HepG2 (cell line): ENCODE measurements at regions not wholly inside any gene's neighbourhood (a gene's known extent, or its start where the extent isn't known, plus 50 kb on each side); places are given as distances from the start of the nearest gene placed in this dataset.

Experiments
- ATAC-seq: fragments of 200-7000 bp; cut with Tn5 transposase; 3 replicates; pipeline ENCODE4 v1.9.1; 2020; ENCODE audit warnings: mild to moderate bottlenecking, moderate library complexity
- BruUV-seq: library from RNA; stranded (reverse); fragments of 400-500 nt; replicated peaks from 2 replicates; lab custom pipeline; 2021; lab: Mats Ljungman, UMichigan
- CTCF ChIA-PET: fragments of 300-600 bp; formaldehyde crosslinking; extraction: SDS; loops from one replicate; lab custom pipeline; 2021; ENCODE audit warnings: low total read pairs, inconsistent platforms, low intra/inter-chr PET ratio; lab: Yijun Ruan, JAX
- POLR2A ChIA-PET: fragments of 350-600 bp; sonication (Branson Sonifier 250); formaldehyde crosslinking; loops from one replicate; lab custom pipeline; 2020; ENCODE audit warnings: antibody characterized with exemption, inconsistent platforms; lab: Yijun Ruan, JAX
- DNase-seq: peaks from one replicate; pipeline ENCODE4 v3.0.0-alpha.2; 2015; ENCODE audit warnings: low spot score
- FAIRE-seq: peaks from 3 replicates; lab custom pipeline; 2011; peaks lifted over from hg19 to GRCh38; lab: Jason Lieb, UNC
- H2AFZ ChIP-seq: one replicate; pipeline ENCODE4 v1.6.1; 2011; ENCODE audit warnings: low read length, inconsistent platforms
- H3K27ac ChIP-seq: fragments of 300-600 bp; 3 replicates; pipeline ENCODE4 v1.8.0; 2011; ENCODE audit warnings: mixed run types, mild to moderate bottlenecking, mixed read lengths, low read length, inconsistent platforms; ENCODE audit not compliant: insufficient read depth; ENCODE audit errors: extremely low read length
- H3K27me3 ChIP-seq, 2 experiments: fragments of 200-600 bp in 1 of 2; 2 replicates in 1 of 2; 3 replicates in 1 of 2; pipeline versions ENCODE4 v1.6.0 to v1.8.0; 2011; ENCODE audit warnings: low read length in 2 of 2, mild to moderate bottlenecking in 2 of 2, moderate library complexity in 2 of 2, inconsistent platforms in 1 of 2; ENCODE audit not compliant: insufficient read depth in 2 of 2, control insufficient read depth in 1 of 2
- H3K36me3 ChIP-seq, 2 experiments: fragments of 200-600 bp in 1 of 2; replicated peaks in 1 of 2; 2 replicates in 1 of 2; 3 replicates in 1 of 2; pipeline versions ENCODE4 v1.5.1 to v1.8.0; 2011; ENCODE audit warnings: low read length in 2 of 2, inconsistent platforms in 1 of 2; ENCODE audit not compliant: insufficient read depth in 2 of 2, control insufficient read depth in 1 of 2
- H3K4me1 ChIP-seq: 2 replicates; pipeline ENCODE4 v1.5.1; 2012; ENCODE audit warnings: low read length, inconsistent platforms; ENCODE audit not compliant: insufficient read depth
- H3K4me2 ChIP-seq: 2 replicates; pipeline ENCODE4 v1.6.0; 2011; ENCODE audit warnings: low read depth, low read length, inconsistent platforms
- H3K4me3 ChIP-seq, 3 experiments: fragments of 200-600 bp in 1 of 3; sonication (generic), shearing (Covaris generic) in 1 of 3; replicated peaks in 1 of 3; 2 replicates each; pipeline ENCODE4 v1.5.1; 2011 to 2016; ENCODE audit warnings: low read length in 3 of 3, inconsistent platforms in 2 of 3, low read depth in 2 of 3, mild to moderate bottlenecking in 2 of 3, control low read depth in 1 of 3, mixed read lengths in 1 of 3; ENCODE audit not compliant: insufficient read depth in 1 of 3
- H3K79me2 ChIP-seq: one replicate; pipeline ENCODE4 v1.6.1; 2011; ENCODE audit warnings: low read length, inconsistent platforms; ENCODE audit not compliant: insufficient read depth
- H3K9ac ChIP-seq: 2 replicates; pipeline ENCODE4 v1.6.0; 2011; ENCODE audit warnings: mild to moderate bottlenecking, low read depth, low read length, inconsistent platforms; ENCODE audit not compliant: insufficient read depth
- H3K9me3 ChIP-seq: 2 replicates; pipeline ENCODE4 v1.5.1; 2012; ENCODE audit warnings: mild to moderate bottlenecking, low read length
- H4K20me1 ChIP-seq: 2 replicates; pipeline ENCODE4 v1.6.0; 2011; ENCODE audit warnings: inconsistent platforms, mild to moderate bottlenecking, low read length, moderate library complexity; ENCODE audit not compliant: insufficient read depth
- AGO2 ChIP-seq: fragments of 200-400 bp; formaldehyde crosslinking; optimal IDR thresholded peaks from 2 replicates; pipeline ENCODE3; 2017; ENCODE audit warnings: mild to moderate bottlenecking, low read depth, low read length, moderate library complexity
- ATF1 ChIP-seq: IDR thresholded peaks from 2 replicates; pipeline ENCODE4 v1.6.1; 2016; ENCODE audit warnings: mild to moderate bottlenecking, control low read depth
- FOXP1 ChIP-seq, 2 experiments: fragments of 450-650 bp in 1 of 2; IDR thresholded peaks; 2 replicates each; pipeline ENCODE4 v1.6.1; 2017 to 2018; ENCODE audit warnings: antibody characterized with exemption in 1 of 2
- HOXA9 ChIP-seq: sonication (generic); formaldehyde crosslinking; IDR thresholded peaks from 2 replicates; pipeline ENCODE4 v1.8.1; 2022; ENCODE audit warnings: missing genetic modification reagents, mild to moderate bottlenecking, moderate library complexity, borderline replicate concordance
- NR2C2 ChIP-seq: sonication (generic); formaldehyde crosslinking; IDR thresholded peaks from 2 replicates; pipeline ENCODE4 v1.4.0; 2020; ENCODE audit warnings: missing genetic modification reagents, mild to moderate bottlenecking, moderate library complexity, borderline replicate concordance
- PATZ1 ChIP-seq: sonication (generic); formaldehyde crosslinking; IDR thresholded peaks from 2 replicates; pipeline ENCODE4 v1.4.0; 2020; ENCODE audit warnings: missing genetic modification reagents
- RFX1 ChIP-seq: fragments of 450-650 bp; IDR thresholded peaks from 2 replicates; pipeline ENCODE4 v1.6.1; 2017
- TBX2 ChIP-seq: sonication (generic); formaldehyde crosslinking; IDR thresholded peaks from 2 replicates; pipeline ENCODE4 v1.5.0; 2020; ENCODE audit warnings: missing genetic modification reagents, mild to moderate bottlenecking, borderline replicate concordance
- THAP9 ChIP-seq: sonication (generic); formaldehyde crosslinking; IDR thresholded peaks from 2 replicates; pipeline ENCODE4; 2020; ENCODE audit warnings: missing genetic modification reagents, mild to moderate bottlenecking, borderline replicate concordance
- U2AF2 ChIP-seq: fragments of 200-400 bp; formaldehyde crosslinking; IDR thresholded peaks from 2 replicates; pipeline ENCODE4 v1.6.1; 2017; ENCODE audit warnings: low read depth, mild to moderate bottlenecking, low read length
- ZNF292 ChIP-seq: sonication (generic); formaldehyde crosslinking; IDR thresholded peaks from 2 replicates; pipeline ENCODE4 v1.8.1; 2022; ENCODE audit warnings: mild to moderate bottlenecking, low read depth, missing genetic modification reagents, borderline replicate concordance
- ZNF414 ChIP-seq: sonication (generic); formaldehyde crosslinking; IDR thresholded peaks from 2 replicates; pipeline ENCODE4 v1.5.0; 2020; ENCODE audit warnings: missing genetic modification reagents
- ZNF687 ChIP-seq: sonication (generic); formaldehyde crosslinking; IDR thresholded peaks from 2 replicates; pipeline ENCODE4 v1.5.1; 2020; ENCODE audit warnings: mild to moderate bottlenecking, missing genetic modification reagents, moderate library complexity
- WGBS: methylation state at CpG from one replicate; pipeline ENCODE4 v1.1.6; 2017; ENCODE audit warnings: low lambda C conversion rate; 5-methylcytosine and 5-hydroxymethylcytosine counted together
- in situ Hi-C: cut with HindIII; loops from 2 replicates; pipeline ENCODE4 v1.10.0; 2017; ENCODE audit warnings: low pct_unique_long_range_greater_than_20kb; ENCODE audit not compliant: extremely low pct_ligation_motif_present
- intact Hi-C: fragments of 100-400 bp; cut with micrococcal nuclease; formaldehyde crosslinking; loops from one replicate; pipeline ENCODE4 v1.10.0; 2022; ENCODE audit not compliant: unreplicated experiment

GRCh38 chr10:78656417-78657162, 412.2 kb upstream of the ZMIZ1 start:
- intact Hi-C loops (loop anchor here (1.0 to 10.0 kb wide), 7 partner anchors 114 to 609 kb away; partner anchors contain the start of gene ZMIZ1), in situ Hi-C loops (no loop called here)
- H4K20me1 ChIP-seq, result no peaks in the 10 kb centered on the region
- H3K36me3 ChIP-seq, result no peaks in the 10 kb centered on the region
- FAIRE-seq (peak; percentile 72), DNase-seq (peak; percentile 90), ATAC-seq (peak; percentile 81)
- BruUV-seq, result no TSS peak
- no peak overlapping the region for H2AFZ ChIP-seq
- H3K79me2 ChIP-seq, result no peaks in the 10 kb centered on the region
- H3K27me3 ChIP-seq, result no peaks in the 10 kb centered on the region
- peak overlapping the region; percentile 80 for H3K27ac ChIP-seq
- H3K9me3 ChIP-seq, result no peaks in the 10 kb centered on the region
- ChIA-PET CTCF (interaction anchor here (1.1 to 1.8 kb wide), 4 partner anchors 113 to 353 kb away, joined by 3 to 8 read pairs (median 6); no protein-coding TSS in a partner anchor), POLR2A (interaction anchor here (0.9 kb wide), 1 partner anchor 11 kb away, joined by 3 read pairs; no protein-coding TSS in a partner anchor)
- peak overlapping the region; percentile 86 for H3K4me2 ChIP-seq
- H3K9ac ChIP-seq, result peak overlapping the region; percentile 64
- H3K4me3 ChIP-seq, result peak overlapping the region; percentile 26 to 65 (median 38)
- WGBS, result 41% methylated on average over 19 of the region's 29 CpGs
- peaks cover 35% of the 10 kb centered on the region for H3K4me1 ChIP-seq
- TF ChIP-seq ZNF292 (CRISPR knock-in tag), result no peak
- TF ChIP-seq NR2C2, result peak; percentile 60
- TF ChIP-seq RFX1, result peak; percentile 60
- no peak for TF ChIP-seq U2AF2
- TF ChIP-seq ATF1 (CRISPR knock-in tag), result no peak
- no peak for TF ChIP-seq AGO2
- 0 out of 2 replicates have a peak, but pooled peaks have one; percentile 3 for TF ChIP-seq TBX2 (CRISPR knock-in tag)
- no peak for TF ChIP-seq ZNF414 (CRISPR knock-in tag)
- TF ChIP-seq THAP9 (CRISPR knock-in tag), result 0 out of 2 replicates have a peak, but pooled peaks have one; percentile 8
- no peak for TF ChIP-seq HOXA9 (CRISPR knock-in tag)
- TF ChIP-seq PATZ1 (CRISPR knock-in tag), result 0 out of 2 replicates have a peak, but pooled peaks have one; percentile 22
- TF ChIP-seq ZNF687, result peak; percentile 58
- TF ChIP-seq FOXP1 (IDR thresholded peaks at IDR 0.05), result no peak
- TF ChIP-seq FOXP1 (CRISPR knock-in tag; IDR thresholded peaks at IDR 0.05), result peak; percentile 12; the same call in 1 of the 2 replicates
